GM19238 (cell line): ENCODE measurements at regions not wholly inside any gene's neighbourhood (a gene's known extent, or its start where the extent isn't known, plus 50 kb on each side); places are given as distances from the start of the nearest gene placed in this dataset.
"Not testable (repeated sequence)": the region's sequence is repeated elsewhere in the genome, so short reads cannot be mapped to it uniquely, and the experiment has no call there.

Experiments used
- DNase-seq: peaks from one replicate; pipeline ENCODE4 v3.0.0; 2011; ENCODE audit warnings: low spot score; ENCODE audit not compliant: insufficient read length

GRCh38 chr17:20633268-20634059 is 53.9 kb downstream of the CDRT15L2 start:
- not testable (repeated sequence) for DNase-seq

DNA sequence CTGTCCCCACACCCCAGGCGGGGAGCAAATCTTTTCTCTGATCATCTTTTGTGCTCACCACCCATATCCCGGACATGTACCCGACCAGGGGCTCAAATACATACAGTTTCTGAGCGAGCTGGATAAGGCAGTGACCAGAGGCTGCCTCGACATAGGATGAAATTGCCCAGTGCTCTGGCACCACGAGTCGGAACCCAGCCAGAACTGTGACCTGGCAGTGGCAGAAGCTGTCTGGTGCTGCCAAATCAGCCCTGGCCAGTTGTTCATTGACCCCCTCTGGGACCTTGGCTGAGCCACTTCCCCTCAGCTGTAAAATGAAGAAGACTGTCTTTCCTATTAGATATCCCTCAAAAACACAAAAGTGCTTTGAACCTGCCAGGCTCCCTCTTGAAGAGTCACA is 60.6 kb downstream of the CDRT15L2 start:
- not testable (repeated sequence) for DNase-seq

DNA sequence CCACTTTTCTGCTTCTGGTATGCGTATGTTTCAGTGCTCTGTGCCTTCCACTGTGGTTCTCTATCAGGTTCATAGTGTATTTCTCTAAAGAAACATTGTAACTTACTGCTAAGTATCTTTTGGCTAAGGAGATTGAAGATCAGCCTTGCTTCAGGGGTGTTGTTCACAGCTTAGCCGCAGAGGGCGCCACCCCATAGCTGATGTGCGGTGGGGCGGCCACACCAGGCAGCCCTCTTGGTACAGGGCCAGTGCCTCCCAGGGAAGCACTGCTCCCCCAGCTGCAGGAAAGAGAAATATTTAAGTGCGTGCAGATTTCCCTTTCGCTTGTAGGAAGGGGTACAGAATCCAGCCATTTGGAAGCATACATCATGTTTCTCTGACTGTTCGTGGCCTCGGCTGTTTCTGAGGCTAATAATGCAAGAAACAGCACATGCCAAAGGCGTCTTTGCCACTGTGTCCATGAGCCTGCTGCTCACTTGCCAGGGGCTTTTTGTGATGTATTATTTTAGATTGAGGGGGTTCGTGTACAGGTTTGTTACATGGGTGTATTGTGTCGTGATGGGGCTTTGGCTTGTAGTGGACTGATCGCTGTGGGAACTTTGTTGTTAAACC is 67.2 kb downstream of the CDRT15L2 start:
- DNase-seq, result not testable (repeated sequence)

- not testable (repeated sequence) for DNase-seq
Observed at GRCh38 chr17:20649097-20649767, 69.7 kb downstream of the CDRT15L2 start.

- not testable (repeated sequence) for DNase-seq
Observed at GRCh38 chr17:20651022-20651421, 71.5 kb downstream of the CDRT15L2 start.

DNA sequence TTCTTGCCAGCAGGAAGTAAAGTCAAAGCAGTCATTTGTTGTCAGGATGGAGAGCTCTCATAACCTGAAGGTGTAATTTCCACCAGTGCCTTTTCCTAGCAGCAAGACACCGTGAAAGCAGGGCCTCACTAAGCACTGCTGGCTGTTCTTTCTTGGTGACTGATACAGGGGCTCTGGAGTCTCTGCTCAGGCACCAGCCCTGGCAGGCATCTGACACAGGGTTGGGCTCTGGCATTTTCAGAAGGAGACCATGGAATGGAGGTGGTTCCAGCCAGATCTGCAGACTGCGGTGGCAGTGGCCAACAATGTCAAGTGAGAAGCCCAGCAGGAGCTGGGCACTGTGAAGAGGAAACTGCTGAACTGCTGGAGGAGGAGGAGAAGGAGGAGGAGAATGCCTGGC is 72.2 kb downstream of the CDRT15L2 start:
- not testable (repeated sequence) for DNase-seq

- not testable (repeated sequence) for DNase-seq
Observed at GRCh38 chr17:20653391-20653790, 73.9 kb downstream of the CDRT15L2 start.

DNA sequence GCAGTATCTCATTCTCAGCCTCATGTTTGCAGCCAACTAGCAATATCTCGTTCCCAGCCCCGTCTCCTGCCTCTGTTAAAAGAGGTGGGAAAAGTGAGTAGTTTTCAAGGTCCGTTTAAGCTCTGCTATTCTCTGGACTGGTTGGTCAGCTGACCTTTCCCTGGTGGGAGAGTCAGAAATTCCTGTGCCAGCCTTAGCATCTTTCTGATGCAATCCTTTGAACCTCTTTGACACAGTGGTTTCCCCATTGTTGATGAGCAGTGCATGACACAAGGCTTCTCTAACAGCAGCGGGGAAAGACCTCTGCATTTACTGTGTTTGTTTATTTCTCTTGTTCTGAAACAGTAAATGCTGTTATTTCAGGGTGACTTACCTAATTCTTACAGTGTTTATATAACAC is 74.6 kb downstream of the CDRT15L2 start:
- DNase-seq, result not testable (repeated sequence)

GRCh38 chr17:20654575-20654974 is 75.1 kb downstream of the CDRT15L2 start:
- DNase-seq, result not testable (repeated sequence)

DNA sequence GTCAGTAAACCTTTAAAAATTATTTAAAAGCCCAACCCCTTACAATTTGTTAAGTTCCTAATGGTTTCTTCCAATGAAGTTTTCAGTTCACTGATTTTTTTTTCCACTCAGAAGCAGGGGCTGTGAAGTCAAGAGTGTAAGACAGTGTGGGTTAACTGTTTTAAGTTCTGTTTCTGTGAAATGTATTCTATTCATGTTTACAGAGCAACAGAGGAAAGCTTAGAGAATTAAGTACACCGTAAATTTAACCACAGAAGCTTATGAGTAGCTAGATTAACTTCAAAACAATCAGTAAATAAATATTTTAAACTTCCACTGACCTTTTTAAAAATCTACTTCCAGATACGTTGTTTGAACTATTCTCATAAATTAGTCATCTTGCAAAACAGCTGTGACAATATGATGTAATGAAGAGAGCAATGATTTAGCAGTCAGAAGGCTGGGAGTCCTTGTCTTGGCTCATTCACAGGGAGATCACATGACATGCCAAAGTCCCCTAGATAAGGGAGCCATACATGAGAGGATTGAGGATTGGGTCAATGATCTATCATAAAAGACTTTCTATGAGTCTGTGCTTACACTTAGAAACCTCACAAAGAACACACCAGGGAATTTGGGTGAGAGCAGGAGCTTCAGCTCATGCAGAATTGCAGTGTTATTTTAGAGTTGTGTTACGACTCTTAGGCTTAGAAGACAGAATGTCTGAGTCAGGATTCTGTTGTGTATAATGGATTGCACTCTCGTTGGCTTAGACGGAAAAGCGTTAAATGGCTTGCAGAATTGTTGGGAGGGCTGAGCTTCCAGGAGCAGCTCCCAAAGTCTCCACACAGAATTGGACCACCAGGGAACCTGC is 85.8 kb downstream of the CDRT15L2 start:
- DNase-seq, result not testable (repeated sequence)

DNA sequence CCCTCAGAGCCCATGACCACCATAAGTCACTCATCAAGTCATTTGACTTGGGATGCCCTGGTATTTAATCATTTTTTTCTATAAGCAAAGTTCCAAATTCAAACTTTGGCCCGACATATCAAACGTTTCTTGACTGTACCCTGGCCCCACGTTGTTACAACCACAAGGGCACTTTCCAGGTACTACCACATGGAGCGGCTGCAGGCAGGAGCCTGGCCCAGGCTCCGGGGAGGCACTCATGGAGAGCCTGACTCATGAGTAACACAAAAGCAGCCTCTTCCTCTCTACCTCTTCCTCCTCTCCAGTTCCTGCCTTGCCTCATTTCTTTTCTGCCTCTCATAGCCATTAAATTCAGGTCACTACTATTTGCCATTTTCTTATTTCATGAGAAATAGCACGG is 87.2 kb downstream of the CDRT15L2 start:
- DNase-seq, result not testable (repeated sequence)

GRCh38 chr17:20667712-20668111 is 88.2 kb downstream of the CDRT15L2 start:
- DNase-seq, result not testable (repeated sequence)

DNA sequence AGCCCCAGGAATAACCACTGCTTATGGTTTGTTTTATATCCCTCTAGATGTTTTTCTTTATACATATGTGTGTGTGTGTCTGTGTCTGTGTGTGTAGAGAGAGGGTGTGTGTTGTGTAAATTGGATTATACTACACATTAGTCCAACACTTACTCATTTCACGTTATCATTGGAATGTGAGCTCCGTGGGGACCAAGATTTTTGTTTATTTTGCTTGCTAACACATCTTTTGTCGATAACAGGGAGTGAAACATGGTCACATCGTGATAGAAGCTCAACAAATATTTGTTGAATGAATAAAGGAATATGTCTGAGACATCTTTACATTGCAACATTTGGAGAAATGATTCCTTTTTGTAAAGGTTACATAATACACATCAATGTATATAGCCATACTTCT is 88.8 kb downstream of the CDRT15L2 start:
- not testable (repeated sequence) for DNase-seq

GRCh38 chr17:20668868-20669267 is 89.3 kb downstream of the CDRT15L2 start:
- DNase-seq, result not testable (repeated sequence)

DNA sequence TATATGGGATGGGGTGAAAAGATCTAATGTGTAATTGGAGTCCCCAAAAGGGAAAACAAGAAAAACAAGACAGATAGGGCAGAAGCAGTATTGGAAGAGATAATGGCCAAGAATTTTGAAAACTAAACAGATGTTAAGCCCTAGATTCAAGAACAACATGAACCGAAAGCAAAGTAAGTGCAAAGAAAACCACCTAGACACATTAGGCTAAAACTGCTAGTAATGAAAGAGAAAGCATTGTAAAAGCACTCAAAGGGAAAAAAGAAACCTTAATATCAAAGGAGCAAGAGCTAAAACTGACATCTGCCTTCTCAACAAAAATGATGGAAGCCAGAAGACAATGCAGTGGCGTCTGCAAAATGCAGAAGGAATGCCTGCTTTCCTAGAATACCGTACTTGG is 91.0 kb downstream of the CDRT15L2 start:
- DNase-seq, result not testable (repeated sequence)

- DNase-seq, result not testable (repeated sequence)
Observed at GRCh38 chr17:20674374-20674773, 94.8 kb downstream of the CDRT15L2 start.

DNA sequence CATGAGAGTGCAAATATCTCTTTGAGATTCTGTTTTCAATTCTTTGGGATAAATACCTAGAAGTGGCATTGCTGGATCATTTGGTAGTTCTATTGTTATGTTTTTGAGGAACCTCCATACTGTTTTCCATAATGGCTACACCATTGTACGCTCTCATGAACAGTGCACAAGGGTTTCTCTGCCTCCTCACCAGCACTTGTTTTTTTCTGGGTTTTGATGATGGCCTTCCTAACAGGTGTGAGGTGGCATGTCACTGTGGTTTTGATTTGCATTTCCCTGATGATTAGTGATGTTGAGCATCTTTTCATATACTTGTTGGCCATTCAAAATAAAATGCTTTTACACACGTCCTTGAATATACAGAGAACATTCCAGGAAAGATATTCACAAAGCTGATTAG is 96.2 kb downstream of the CDRT15L2 start:
- not testable (repeated sequence) for DNase-seq

GRCh38 chr17:20676656-20677055 is 97.1 kb downstream of the CDRT15L2 start:
- not testable (repeated sequence) for DNase-seq

DNA sequence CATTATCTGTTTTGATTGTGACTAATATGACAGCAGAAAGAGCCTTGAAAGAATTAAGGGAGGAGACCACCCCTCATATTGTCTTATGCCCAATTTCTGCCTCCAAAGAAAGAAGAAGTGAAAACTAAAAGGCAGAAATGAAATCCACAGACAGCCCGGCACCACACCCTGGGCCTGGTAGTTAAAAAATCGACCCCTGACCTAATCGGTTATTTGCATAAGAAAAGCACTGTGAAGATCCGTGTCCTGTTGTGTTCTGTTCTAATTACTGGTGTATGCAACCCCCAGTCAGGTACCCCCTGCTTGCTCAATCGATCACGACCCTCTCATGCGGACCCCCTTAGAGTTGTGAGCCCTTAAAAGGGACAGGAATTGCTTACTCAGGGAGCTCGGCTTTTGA is 97.9 kb downstream of the CDRT15L2 start:
- not testable (repeated sequence) for DNase-seq

GRCh38 chr17:20678424-20678823 is 98.9 kb downstream of the CDRT15L2 start:
- DNase-seq, result not testable (repeated sequence)
